IMR-90 (cell line): ENCODE measurements at regions not wholly inside any gene's neighbourhood (a gene's known extent, or its start where the extent isn't known, plus 50 kb on each side); places are given as distances from the start of the nearest gene placed in this dataset.

ENCODE experiments used
- BHLHE40 ChIP-seq: fragments of 150-350 bp; IDR thresholded peaks from 2 replicates; pipeline ENCODE4 v1.6.1; 2016; ENCODE audit warnings: mild to moderate bottlenecking, low read depth, low read length
- CEBPB ChIP-seq: IDR thresholded peaks from 2 replicates; pipeline ENCODE4 v1.6.1; 2012; ENCODE audit warnings: low read depth, low read length, improper control_type of control experiment
- FOS ChIP-seq: fragments of 150-350 bp; IDR thresholded peaks from 2 replicates; pipeline ENCODE4 v1.6.1; 2016; ENCODE audit warnings: low read depth, low read length
- MAFK ChIP-seq: IDR thresholded peaks from 2 replicates; pipeline ENCODE4 v1.6.1; 2012; ENCODE audit warnings: low read depth, low read length, improper control_type of control experiment
- MXI1 ChIP-seq: IDR thresholded peaks from 2 replicates; pipeline ENCODE4 v1.6.1; 2012; ENCODE audit warnings: low read depth, mild to moderate bottlenecking, low read length, moderate library complexity, borderline replicate concordance
- POLR2A ChIP-seq: IDR thresholded peaks from 2 replicates; pipeline ENCODE4 v1.6.1; 2012; ENCODE audit warnings: mild to moderate bottlenecking, low read depth, low read length
- RAD21 ChIP-seq: IDR thresholded peaks from 2 replicates; pipeline ENCODE4 v1.6.1; 2012; ENCODE audit warnings: low read length, improper control_type of control experiment
- RCOR1 ChIP-seq: IDR thresholded peaks from 2 replicates; pipeline ENCODE4 v1.6.1; 2012; ENCODE audit warnings: mild to moderate bottlenecking, low read length, improper control_type of control experiment; ENCODE audit not compliant: insufficient replicate concordance
- RFX5 ChIP-seq: IDR thresholded peaks from 2 replicates; pipeline ENCODE4 v1.8.0; 2012; ENCODE audit warnings: low read depth, mild to moderate bottlenecking, low read length, moderate library complexity
- SMC3 ChIP-seq: fragments of 150-350 bp; IDR thresholded peaks from 2 replicates; pipeline ENCODE4 v1.6.1; 2016; ENCODE audit warnings: low read depth, mild to moderate bottlenecking, antibody characterized with exemption, low read length, moderate library complexity
- TF ChIP-seq, protein P1 (sequence below): conservative IDR thresholded peaks from 2 replicates; pipeline ENCODE4 v1.5.1; 2012; ENCODE audit warnings: mild to moderate bottlenecking, low read depth, low read length, improper control_type of control experiment
- TF ChIP-seq, protein P2 (sequence below): fragments of 150-350 bp; IDR thresholded peaks from 2 replicates; pipeline ENCODE4 v1.6.1; 2017; ENCODE audit warnings: mild to moderate bottlenecking, antibody characterized with exemption, low read length, low read depth
- TF ChIP-seq, protein P3 (sequence below): fragments of 150-350 bp; IDR thresholded peaks from 2 replicates; pipeline ENCODE4 v1.6.1; 2016; ENCODE audit warnings: low read depth, mild to moderate bottlenecking, low read length, moderate library complexity, borderline replicate concordance

DNA sequence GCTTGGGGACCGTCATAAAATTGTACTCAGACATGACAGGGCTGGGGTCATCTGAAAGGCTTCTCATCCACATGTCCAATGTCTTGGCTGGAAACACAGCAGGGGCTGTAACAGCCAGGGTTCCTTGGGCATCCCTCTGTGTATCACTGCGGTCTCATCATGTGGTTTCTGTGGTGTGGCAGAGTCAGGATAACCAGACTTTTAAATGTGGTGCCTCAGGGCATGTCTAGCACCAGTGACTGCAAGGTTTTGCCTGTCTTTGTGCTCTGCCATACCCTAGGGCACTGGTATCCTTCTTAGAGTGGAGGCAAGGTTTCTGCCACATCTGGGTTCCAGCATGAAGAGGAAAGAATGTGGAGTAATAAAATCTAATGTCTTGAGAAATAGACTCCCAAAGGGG is 124.2 kb downstream of the PLEKHG1 start:
- TF ChIP-seq, protein P1, sequence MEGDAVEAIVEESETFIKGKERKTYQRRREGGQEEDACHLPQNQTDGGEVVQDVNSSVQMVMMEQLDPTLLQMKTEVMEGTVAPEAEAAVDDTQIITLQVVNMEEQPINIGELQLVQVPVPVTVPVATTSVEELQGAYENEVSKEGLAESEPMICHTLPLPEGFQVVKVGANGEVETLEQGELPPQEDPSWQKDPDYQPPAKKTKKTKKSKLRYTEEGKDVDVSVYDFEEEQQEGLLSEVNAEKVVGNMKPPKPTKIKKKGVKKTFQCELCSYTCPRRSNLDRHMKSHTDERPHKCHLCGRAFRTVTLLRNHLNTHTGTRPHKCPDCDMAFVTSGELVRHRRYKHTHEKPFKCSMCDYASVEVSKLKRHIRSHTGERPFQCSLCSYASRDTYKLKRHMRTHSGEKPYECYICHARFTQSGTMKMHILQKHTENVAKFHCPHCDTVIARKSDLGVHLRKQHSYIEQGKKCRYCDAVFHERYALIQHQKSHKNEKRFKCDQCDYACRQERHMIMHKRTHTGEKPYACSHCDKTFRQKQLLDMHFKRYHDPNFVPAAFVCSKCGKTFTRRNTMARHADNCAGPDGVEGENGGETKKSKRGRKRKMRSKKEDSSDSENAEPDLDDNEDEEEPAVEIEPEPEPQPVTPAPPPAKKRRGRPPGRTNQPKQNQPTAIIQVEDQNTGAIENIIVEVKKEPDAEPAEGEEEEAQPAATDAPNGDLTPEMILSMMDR = no peak
- no peak for TF ChIP-seq RFX5
- no peak for TF ChIP-seq RCOR1
- TF ChIP-seq, protein P2, sequence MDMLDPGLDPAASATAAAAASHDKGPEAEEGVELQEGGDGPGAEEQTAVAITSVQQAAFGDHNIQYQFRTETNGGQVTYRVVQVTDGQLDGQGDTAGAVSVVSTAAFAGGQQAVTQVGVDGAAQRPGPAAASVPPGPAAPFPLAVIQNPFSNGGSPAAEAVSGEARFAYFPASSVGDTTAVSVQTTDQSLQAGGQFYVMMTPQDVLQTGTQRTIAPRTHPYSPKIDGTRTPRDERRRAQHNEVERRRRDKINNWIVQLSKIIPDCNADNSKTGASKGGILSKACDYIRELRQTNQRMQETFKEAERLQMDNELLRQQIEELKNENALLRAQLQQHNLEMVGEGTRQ = no peak
- no peak for TF ChIP-seq POLR2A
- TF ChIP-seq SMC3 = no peak
- no peak for TF ChIP-seq BHLHE40
- TF ChIP-seq MAFK = no peak
- no peak for TF ChIP-seq RAD21
- no peak for TF ChIP-seq CEBPB
- TF ChIP-seq MXI1 = no peak
- TF ChIP-seq FOS = no peak
- TF ChIP-seq, protein P3, sequence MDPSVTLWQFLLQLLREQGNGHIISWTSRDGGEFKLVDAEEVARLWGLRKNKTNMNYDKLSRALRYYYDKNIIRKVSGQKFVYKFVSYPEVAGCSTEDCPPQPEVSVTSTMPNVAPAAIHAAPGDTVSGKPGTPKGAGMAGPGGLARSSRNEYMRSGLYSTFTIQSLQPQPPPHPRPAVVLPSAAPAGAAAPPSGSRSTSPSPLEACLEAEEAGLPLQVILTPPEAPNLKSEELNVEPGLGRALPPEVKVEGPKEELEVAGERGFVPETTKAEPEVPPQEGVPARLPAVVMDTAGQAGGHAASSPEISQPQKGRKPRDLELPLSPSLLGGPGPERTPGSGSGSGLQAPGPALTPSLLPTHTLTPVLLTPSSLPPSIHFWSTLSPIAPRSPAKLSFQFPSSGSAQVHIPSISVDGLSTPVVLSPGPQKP = no peak
